LNCaP clone FGC (cell line): ENCODE measurements at regions not wholly inside any gene's neighbourhood (a gene's known extent, or its start where the extent isn't known, plus 50 kb on each side); places are given as distances from the start of the nearest gene placed in this dataset.

Experiments used
- DNase-seq: peaks from one replicate; pipeline ENCODE4 v3.0.0-alpha.2; 2011; ENCODE audit warnings: low read depth
- H3K4me3 ChIP-seq: 2 replicates; pipeline ENCODE4 v1.5.1; 2011; ENCODE audit warnings: mild to moderate bottlenecking, low read depth, low read length, control low read depth
- TF ChIP-seq, protein P1 (sequence below): IDR thresholded peaks from 2 replicates; pipeline ENCODE4 v1.5.1; 2012; ENCODE audit warnings: mild to moderate bottlenecking; ENCODE audit not compliant: control insufficient read depth, insufficient read depth; ENCODE audit errors: extremely low read depth

DNA sequence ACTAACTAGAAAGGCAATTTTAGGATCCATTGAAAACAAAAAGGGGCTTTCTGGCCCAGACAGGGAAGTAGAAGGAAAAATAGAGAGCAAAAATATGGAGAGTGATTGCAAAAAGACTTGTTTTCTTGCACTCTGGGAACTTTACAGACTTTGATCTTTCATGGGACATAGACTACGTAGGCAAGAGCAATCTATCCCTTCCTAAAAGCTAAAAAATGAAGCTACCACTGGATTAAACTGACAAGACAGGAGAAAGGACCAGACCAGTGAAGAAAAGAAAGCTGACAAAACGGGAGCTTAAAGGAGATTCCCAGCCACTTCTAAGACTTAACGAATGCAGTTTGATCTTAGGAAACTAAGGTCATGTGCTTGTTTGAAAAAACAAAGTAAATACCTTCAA, 524.5 kb downstream of the KLF5 start:
- TF ChIP-seq, protein P1, sequence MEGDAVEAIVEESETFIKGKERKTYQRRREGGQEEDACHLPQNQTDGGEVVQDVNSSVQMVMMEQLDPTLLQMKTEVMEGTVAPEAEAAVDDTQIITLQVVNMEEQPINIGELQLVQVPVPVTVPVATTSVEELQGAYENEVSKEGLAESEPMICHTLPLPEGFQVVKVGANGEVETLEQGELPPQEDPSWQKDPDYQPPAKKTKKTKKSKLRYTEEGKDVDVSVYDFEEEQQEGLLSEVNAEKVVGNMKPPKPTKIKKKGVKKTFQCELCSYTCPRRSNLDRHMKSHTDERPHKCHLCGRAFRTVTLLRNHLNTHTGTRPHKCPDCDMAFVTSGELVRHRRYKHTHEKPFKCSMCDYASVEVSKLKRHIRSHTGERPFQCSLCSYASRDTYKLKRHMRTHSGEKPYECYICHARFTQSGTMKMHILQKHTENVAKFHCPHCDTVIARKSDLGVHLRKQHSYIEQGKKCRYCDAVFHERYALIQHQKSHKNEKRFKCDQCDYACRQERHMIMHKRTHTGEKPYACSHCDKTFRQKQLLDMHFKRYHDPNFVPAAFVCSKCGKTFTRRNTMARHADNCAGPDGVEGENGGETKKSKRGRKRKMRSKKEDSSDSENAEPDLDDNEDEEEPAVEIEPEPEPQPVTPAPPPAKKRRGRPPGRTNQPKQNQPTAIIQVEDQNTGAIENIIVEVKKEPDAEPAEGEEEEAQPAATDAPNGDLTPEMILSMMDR = no peak
- DNase-seq = no peak
- H3K4me3 ChIP-seq = no peak overlapping the region

DNA sequence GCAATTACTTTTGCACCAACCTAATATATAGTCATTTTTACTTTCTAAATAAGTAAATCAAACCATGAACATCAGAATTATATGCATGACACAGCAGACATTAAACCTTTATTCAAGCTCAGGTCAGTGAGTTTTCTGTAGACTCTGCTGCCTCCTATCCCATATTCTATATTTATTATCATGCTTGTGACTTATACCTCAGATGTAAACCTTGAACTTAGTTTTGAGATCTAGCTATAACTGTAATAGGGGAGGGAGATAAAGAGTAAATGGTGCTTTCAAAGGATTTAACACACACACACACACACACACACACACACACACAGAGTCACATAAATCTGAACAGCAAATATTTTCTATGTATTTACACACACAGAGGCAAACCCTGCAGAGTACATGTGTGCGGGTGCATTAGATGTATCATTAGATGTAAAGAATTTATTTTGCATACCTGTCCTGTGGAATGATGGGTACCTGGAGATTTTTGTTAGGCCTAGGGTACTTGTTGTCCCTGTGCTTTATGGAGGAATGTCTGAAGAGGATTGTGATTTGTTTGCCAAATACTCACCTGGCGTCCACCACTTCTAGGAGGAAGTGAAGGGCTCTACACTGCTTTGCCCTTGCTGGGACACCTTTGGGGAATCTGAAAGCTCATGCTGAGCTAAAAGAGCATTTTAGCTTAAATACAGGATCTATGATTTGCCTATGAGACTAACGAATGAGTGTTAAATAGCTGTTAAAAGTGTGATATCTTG, 521.9 kb downstream of the KLF5 start:
- H3K4me3 ChIP-seq = no peak overlapping the region
- TF ChIP-seq, protein P1 = no peak
- DNase-seq = no peak

DNA sequence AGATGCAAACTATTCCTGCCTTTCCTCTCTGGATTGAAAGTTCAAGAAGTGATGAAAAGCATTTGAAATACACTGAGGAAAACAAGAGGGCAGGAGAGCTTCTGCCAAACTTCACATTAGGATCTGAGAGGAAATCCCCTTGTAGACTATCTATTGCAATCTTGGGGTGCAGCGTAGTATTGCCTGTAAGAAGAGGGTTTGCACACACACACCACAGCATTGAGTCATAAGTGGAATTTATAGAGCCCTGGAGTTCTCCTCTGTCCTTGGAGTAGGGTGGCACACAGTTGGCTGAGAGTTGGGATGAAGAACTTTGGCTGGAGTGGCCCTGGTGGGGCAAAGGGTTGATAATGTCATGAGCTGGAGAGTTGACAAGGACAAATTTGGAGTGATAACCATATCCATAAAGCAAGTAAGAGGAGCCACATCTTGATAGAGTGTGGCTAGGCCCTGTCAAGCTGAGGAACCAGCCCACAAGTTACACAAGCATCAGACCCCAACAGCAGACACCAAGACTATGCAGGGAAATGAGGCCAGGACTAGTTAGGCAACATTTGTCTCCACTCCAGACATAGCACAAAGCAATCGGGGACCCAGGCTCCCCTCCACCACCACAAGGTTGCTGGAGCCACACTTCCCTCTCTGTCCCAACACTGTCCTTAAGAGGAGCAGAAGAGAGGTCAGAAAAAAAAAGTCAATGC, 520.9 kb downstream of the KLF5 start:
- no peak for DNase-seq
- TF ChIP-seq, protein P1 = no peak
- H3K4me3 ChIP-seq = no peak overlapping the region

DNA sequence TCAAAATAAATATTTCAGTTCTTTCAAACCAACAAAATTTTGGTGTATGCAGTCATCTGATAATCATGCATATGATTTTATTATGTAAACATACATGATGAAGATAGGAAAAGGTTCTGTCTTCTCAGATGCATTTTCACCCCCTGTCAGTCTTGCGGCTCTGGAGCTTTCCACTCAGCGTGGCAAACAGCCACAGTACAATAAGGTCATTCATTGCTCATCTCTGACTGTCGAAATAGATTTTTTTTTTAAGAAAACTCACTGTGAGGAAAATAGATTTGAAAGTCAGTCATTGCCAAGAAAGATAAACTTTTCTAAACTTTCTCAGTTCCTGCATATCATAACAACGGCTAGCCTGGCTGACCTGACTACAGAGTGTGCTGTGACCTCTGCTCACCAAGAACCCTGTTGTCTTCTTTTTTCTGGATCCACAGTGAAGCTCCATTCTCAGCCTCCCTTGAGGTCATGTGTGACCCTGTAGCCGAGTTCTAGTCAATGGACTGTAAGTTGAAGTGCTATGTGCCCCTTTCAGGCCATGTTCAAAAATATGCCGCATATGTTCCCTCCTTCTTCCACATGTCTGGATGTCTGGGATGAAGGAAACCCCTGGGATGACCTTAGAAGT, 519.6 kb downstream of the KLF5 start:
- DNase-seq = no peak
- TF ChIP-seq, protein P1 = no peak

DNA sequence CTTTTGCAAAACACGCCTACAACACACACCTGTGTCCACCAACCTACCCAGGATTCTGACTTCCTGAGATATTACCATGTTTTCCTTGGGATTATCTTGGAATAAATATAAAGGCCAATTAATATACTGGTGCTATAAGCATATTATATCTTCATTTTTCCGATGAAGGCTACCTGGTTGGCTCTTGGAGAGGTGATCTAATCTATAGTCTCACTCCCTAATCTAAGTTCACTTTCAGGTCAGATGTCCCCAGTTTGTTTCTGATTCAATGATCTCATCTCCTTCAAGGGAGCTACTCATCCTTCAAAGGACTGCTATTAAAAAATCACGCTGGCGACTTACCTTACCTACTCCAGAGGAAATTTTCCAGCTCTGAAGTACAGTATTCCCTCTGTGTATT, 517.5 kb downstream of the KLF5 start:
- TF ChIP-seq, protein P1 = no peak
- H3K4me3 ChIP-seq = no peak overlapping the region
- DNase-seq = no peak

More for the DNA sequence above, 519.6 kb downstream of the KLF5 start:
- no peak overlapping the region for H3K4me3 ChIP-seq

DNA sequence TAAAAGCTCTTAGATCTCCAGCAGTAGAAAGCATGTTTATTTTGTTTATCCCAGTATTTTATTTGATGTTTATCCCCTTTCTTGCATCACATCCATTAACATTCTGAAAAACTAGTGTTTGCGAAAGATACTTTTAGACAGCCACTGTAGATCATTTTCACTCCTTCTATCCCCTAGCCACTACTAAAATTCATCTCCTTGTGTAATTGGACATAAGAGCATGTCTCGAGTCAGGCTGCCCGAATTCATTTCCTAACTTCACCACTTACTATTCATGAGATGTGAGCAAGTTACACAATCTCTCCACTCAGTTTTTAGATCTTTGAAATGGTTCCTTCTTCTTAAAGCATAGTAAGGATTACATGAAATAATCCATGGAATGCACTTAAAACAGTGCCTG, 514.0 kb downstream of the KLF5 start:
- TF ChIP-seq, protein P1 = no peak
- no peak overlapping the region for H3K4me3 ChIP-seq
- no peak for DNase-seq

DNA sequence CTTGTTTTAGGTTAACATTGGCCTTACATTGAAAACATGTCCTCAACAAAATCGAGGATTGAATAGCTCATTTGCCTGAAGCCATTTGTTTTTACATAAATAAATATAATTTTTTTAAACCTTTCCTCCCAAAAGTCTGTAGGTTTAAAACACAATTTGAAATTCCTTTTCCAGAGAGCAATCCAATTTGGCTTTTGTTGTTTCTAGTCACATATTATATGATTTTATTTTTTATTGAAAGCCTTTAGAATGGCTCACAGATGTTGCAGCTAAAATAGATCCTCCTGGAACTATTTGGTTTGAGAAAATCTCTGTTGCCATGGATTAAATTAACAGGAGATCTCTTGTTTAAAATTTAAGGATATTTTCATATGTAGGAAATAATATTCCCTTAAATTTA, 512.6 kb downstream of the KLF5 start:
- DNase-seq = no peak

More for the DNA sequence above, 512.6 kb downstream of the KLF5 start:
- H3K4me3 ChIP-seq = no peak overlapping the region
- TF ChIP-seq, protein P1 = no peak
